Central memory CD8-positive, alpha-beta T cell (primary cell): ENCODE measurements at regions not wholly inside any gene's neighbourhood (a gene's known extent, or its start where the extent isn't known, plus 50 kb on each side); places are given as distances from the start of the nearest gene placed in this dataset.

Experiments
- ATAC-seq: fragments of 150-1000 bp; cut with Tn5 transposase; replicated peaks from 2 replicates; pipeline ENCODE4 v1.10.0; 2022; ENCODE audit warnings: mild to moderate bottlenecking, moderate FRiP score, moderate number of reproducible peaks; ENCODE audit not compliant: poor library complexity, severe bottlenecking; ENCODE audit errors: extremely low read depth
- DNase-seq, 2 donors: peaks; one replicate each; pipeline ENCODE4 v3.0.0; 2021; ENCODE audit warnings: low spot score in 2 of 2
- H3K27ac Mint-ChIP-seq: one replicate; pipeline ENCODE4 v1.8.0; 2022; ENCODE audit warnings: low read depth, mild to moderate bottlenecking, moderate library complexity, mixed read lengths
- H3K27me3 Mint-ChIP-seq: one replicate; pipeline ENCODE4 v1.8.0; 2022; ENCODE audit warnings: mixed read lengths
- H3K36me3 Mint-ChIP-seq: one replicate; pipeline ENCODE4 v1.8.0; 2022; ENCODE audit warnings: mild to moderate bottlenecking, moderate library complexity, mixed read lengths; ENCODE audit not compliant: insufficient read depth
- H3K4me1 Mint-ChIP-seq: one replicate; pipeline ENCODE4 v1.8.0; 2022; ENCODE audit warnings: mixed read lengths
- H3K4me3 Mint-ChIP-seq: one replicate; pipeline ENCODE4 v1.8.0; 2022; ENCODE audit warnings: mild to moderate bottlenecking, moderate library complexity, mixed read lengths
- H3K9me3 Mint-ChIP-seq: one replicate; pipeline ENCODE4 v1.8.0; 2022; ENCODE audit warnings: mixed read lengths

DNA sequence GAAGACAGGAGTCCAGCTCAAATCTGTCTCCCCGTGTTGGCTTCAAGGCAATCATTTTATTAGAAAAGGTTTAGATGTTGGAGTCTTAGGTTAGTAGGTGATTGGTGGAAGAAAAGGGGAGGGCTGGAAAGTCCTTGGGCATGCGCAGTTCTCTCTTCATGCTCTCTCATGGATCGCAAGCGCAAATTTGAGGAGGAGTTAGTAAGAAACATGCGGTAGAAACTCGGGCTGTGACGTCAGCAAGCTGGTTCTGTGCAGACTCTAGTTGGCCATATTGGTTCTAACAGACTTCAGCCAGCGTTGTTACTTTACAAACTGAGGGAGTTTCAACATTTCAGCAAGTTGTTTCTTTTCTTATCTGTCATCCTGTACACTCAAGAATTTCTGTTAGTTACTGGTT, 392.2 kb downstream of the CDK5RAP2 start:
- no peaks in the 10 kb centered on the region for H3K9me3 Mint-ChIP-seq
- ATAC-seq (no peak), DNase-seq (no peak)
- H3K36me3 Mint-ChIP-seq: no peaks in the 10 kb centered on the region
- H3K4me1 Mint-ChIP-seq: no peaks in the 10 kb centered on the region
- peaks cover 7% of the 10 kb centered on the region for H3K27me3 Mint-ChIP-seq
- H3K27ac Mint-ChIP-seq: no peak overlapping the region
- no peak overlapping the region for H3K4me3 Mint-ChIP-seq

DNA sequence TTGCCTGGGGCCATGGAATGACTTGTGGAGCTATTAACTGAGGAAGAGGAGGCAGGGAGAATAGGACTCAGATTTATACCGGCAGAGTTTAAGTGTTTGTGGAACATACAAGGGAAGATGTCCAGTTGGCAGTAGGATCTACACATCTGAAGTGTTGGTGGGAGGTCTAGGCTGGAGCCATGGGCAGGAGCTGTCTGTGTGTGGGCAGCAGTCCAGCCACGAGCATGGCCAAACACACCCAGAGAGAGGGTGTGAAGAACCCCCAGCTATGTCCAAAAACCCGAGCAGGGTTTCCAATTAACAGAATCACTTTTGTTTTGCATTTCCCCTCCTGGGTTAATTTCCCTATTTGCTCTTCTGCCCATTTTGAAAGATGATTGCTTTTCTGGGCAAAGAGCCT, 393.7 kb downstream of the CDK5RAP2 start:
- Mint-ChIP-seq H3K4me1 (no peaks in the 10 kb centered on the region), H3K9me3 (no peaks in the 10 kb centered on the region), H3K27me3 (peaks cover 7% of the 10 kb centered on the region), H3K27ac (no peak overlapping the region), H3K4me3 (no peak overlapping the region), H3K36me3 (no peaks in the 10 kb centered on the region)
- ATAC-seq (no peak), DNase-seq (no peak)

DNA sequence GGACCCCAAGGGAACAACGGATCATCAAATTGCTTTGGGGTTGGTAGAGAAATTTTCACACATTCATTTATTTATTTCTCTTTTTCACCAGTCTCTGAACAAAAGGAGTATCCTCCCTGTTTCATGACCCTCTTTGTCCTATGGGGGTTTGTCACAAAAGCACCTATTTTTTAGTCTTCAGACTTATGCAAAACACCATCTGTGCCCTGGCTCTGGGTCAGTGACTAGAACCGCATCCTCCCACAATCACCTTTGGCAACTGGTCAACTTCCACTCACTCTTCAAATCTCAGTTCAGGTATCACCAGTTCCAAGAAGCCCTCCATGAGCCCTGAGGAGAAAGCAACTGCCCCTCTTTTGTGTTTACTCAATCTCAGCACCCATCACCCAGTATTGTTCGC, 395.7 kb downstream of the CDK5RAP2 start:
- no peak overlapping the region for H3K27ac Mint-ChIP-seq
- DNase-seq (no peak), ATAC-seq (no peak)
- peaks cover 17% of the 10 kb centered on the region for H3K27me3 Mint-ChIP-seq
- H3K9me3 Mint-ChIP-seq: no peaks in the 10 kb centered on the region
- H3K36me3 Mint-ChIP-seq: no peaks in the 10 kb centered on the region
- no peaks in the 10 kb centered on the region for H3K4me1 Mint-ChIP-seq
- H3K4me3 Mint-ChIP-seq: no peak overlapping the region

DNA sequence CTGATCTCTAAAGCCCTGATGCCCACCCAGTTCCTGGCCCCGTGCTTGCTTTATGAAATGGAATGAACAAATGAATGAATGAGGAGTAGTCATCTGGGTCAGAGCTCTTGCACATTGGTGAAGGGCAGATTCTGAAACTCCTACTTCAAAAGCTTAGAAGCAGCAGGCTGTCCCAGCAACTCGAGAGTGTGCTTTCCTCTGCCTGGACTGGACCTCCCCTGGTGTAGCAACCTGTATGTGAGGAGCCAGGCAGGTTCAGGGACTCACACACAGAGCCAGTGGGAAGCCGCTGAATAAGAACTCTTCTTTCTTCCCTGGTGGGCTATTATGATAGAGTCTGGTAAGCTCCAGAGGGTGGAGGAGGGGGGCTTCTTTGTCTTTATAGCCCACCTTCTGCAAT, 396.4 kb downstream of the CDK5RAP2 start:
- DNase-seq: no peak
- H3K36me3 Mint-ChIP-seq: no peaks in the 10 kb centered on the region
- H3K9me3 Mint-ChIP-seq: no peaks in the 10 kb centered on the region
- H3K27me3 Mint-ChIP-seq: peaks cover 17% of the 10 kb centered on the region
- no peak for ATAC-seq
- H3K4me1 Mint-ChIP-seq: no peaks in the 10 kb centered on the region
- no peak overlapping the region for H3K4me3 Mint-ChIP-seq
- H3K27ac Mint-ChIP-seq: no peak overlapping the region

DNA sequence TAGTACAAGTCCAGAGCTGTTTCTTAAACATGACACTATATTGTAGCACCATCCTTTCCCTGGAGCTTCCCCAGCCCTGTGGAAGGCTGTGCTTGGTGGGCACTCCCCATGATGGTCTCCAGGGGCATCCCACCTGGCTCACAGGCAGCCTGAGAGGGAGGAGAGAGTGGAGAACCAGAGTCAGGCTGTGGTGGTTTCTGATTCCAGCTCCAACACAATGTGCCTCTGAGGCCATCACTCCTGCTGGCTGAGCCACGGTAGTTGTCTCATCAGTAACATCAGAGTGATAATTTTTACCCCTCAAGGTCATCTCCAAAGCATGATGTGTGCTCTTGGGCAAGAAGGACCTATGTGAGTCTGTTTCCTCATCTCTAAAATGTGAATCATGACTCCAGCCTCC, 398.0 kb downstream of the CDK5RAP2 start:
- ATAC-seq: no peak
- DNase-seq: no peak
- no peaks in the 10 kb centered on the region for H3K36me3 Mint-ChIP-seq
- peaks cover 2% of the 10 kb centered on the region for H3K9me3 Mint-ChIP-seq
- H3K4me1 Mint-ChIP-seq: no peaks in the 10 kb centered on the region
- peaks cover 17% of the 10 kb centered on the region for H3K27me3 Mint-ChIP-seq
- no peak overlapping the region for H3K27ac Mint-ChIP-seq
- no peak overlapping the region for H3K4me3 Mint-ChIP-seq

DNA sequence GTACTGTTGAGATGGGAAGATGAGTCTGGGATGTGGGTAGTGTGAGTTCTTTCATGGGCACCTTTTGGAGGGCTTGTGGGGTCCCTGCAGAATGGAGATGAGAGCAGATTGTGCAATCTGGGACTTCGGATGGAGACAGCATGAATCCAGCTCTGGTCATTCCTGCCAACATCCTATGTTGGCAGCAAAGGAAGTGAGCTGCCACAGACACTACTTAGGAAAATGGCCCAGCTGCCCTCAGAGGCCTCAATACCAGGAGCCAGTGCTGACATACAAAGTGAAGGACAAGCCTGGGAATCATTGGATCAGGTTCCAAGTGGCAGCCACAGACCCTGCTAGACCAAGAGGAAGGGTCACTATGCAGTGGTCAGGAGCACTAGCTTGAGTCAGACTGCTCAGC, 402.8 kb downstream of the CDK5RAP2 start:
- H3K4me1 Mint-ChIP-seq: no peaks in the 10 kb centered on the region
- peaks cover 3% of the 10 kb centered on the region for H3K36me3 Mint-ChIP-seq
- peaks cover 6% of the 10 kb centered on the region for H3K9me3 Mint-ChIP-seq
- no peak for ATAC-seq
- H3K27ac Mint-ChIP-seq: no peak overlapping the region
- H3K27me3 Mint-ChIP-seq: peaks cover 11% of the 10 kb centered on the region
- DNase-seq: no peak
- no peak overlapping the region for H3K4me3 Mint-ChIP-seq

DNA sequence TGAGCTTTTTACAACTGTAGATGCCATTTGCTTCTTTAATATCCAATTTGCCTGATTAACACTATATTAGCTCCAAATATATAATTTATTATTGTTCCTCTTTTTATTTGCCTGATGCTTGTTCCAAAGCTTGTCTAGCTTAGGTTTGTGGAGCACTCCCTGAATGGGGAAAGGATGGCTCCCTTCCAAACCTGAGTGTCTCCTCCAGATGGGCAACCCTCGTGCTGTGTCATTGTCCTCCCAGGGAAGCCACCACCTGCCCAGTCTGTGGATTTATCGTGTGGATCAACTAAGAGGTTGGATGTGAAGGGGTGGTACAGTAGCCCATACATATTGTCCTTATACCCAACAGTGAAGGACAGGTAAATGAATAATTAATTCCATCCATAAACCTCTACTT, 404.9 kb downstream of the CDK5RAP2 start:
- H3K27me3 Mint-ChIP-seq: peaks cover 25% of the 10 kb centered on the region

DNA sequence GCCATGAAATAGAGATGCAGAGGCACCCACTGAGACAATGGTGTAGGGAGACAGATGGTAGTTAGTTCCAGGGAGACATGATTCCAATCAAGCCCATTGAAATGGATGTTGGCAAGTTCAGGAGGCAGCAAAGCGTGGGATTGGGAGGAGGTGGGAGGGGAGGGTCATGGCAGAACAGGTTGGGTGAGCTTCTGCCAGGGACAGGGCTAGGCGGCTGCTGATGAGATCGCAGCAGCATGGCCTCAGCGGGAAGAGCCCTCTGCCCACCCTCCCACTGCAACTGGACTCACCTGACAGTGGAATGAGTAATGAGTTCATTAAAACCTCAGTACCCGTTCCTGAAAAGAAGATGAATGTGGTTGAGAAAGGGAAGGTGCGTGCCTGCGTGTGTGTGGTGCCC, 418.2 kb downstream of the CDK5RAP2 start:
- H3K9me3 Mint-ChIP-seq: peaks cover 6% of the 10 kb centered on the region
- ATAC-seq (no peak), DNase-seq (no peak)
- no peak overlapping the region for H3K4me3 Mint-ChIP-seq
- no peak overlapping the region for H3K27ac Mint-ChIP-seq
- H3K27me3 Mint-ChIP-seq: no peaks in the 10 kb centered on the region
- H3K36me3 Mint-ChIP-seq: no peaks in the 10 kb centered on the region
- H3K4me1 Mint-ChIP-seq: no peaks in the 10 kb centered on the region

More for the DNA sequence above, 404.9 kb downstream of the CDK5RAP2 start:
- Mint-ChIP-seq H3K4me1 (no peaks in the 10 kb centered on the region), H3K27ac (no peak overlapping the region), H3K9me3 (peaks cover 17% of the 10 kb centered on the region), H3K36me3 (peaks cover 3% of the 10 kb centered on the region), H3K4me3 (no peak overlapping the region)
- ATAC-seq (no peak), DNase-seq (no peak)

DNA sequence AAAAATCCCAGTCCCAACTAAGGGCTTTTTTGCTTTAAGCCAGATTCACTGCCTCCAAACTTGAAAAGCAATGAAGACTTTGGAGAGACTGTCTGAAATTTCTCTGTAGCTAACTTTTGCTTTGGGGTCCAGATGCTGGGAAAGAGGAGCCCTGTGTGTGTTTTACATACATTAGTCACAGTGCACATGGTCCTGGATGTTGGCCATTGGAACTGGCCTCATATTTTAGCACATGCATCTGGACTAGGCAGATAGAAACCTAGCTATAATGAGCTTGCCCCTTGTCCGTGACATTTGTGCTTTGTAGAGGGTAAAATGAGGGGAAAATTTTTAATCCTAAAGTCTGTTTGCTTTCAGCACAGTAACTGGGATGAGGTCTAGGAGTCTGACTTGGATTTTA, 421.7 kb downstream of the CDK5RAP2 start:
- H3K9me3 Mint-ChIP-seq: peaks cover 6% of the 10 kb centered on the region
- no peak overlapping the region for H3K4me3 Mint-ChIP-seq
- H3K4me1 Mint-ChIP-seq: no peaks in the 10 kb centered on the region
- no peak for DNase-seq
- no peak overlapping the region for H3K27ac Mint-ChIP-seq
- no peaks in the 10 kb centered on the region for H3K27me3 Mint-ChIP-seq
- ATAC-seq: no peak
- H3K36me3 Mint-ChIP-seq: no peaks in the 10 kb centered on the region

DNA sequence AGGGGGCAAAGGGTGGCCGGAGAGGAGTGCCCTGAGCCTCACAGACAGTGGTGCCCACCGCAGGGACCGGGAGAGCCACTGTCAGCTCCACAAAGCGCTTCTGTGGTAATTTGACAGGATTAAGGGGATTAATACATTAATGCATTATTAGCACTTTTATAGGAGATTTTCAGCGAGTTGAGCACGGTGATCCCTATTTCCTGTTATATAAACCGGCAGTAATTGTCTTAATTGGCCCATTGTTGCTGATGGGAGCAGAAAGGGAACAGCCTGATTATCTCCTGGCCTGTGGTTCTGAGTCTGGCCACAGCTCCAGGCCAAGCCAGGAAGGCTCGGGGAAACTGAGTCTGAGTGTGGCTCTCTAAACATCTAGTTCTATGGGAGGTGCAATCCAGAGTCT, 423.6 kb downstream of the CDK5RAP2 start:
- DNase-seq (no peak), ATAC-seq (no peak)
- Mint-ChIP-seq H3K27me3 (no peaks in the 10 kb centered on the region), H3K4me1 (no peaks in the 10 kb centered on the region), H3K36me3 (no peaks in the 10 kb centered on the region), H3K4me3 (no peak overlapping the region), H3K9me3 (peaks cover 3% of the 10 kb centered on the region), H3K27ac (no peak overlapping the region)

DNA sequence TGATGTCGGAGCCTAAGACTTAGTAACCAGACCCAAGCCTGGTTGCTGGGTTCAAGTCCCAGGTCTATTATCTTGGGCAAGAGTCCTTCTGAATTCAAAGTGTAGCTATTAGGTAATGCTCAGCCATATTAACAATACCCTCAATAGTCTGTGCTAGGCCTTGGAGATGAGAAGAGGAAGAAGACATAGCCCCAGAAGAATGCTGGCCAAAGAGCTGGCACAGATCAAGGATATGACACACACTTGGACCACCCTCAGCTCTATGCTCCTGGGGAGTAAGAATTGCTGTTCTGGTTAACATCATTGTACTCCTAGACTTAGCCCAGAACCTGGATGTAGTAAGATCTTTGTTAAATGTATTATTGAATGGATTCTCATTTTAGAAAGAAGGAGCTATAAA, 426.7 kb downstream of the CDK5RAP2 start:
- no peak for DNase-seq
- no peaks in the 10 kb centered on the region for H3K27me3 Mint-ChIP-seq
- ATAC-seq: no peak
- H3K36me3 Mint-ChIP-seq: no peaks in the 10 kb centered on the region
- no peak overlapping the region for H3K27ac Mint-ChIP-seq
- no peaks in the 10 kb centered on the region for H3K9me3 Mint-ChIP-seq
- H3K4me3 Mint-ChIP-seq: no peak overlapping the region
- H3K4me1 Mint-ChIP-seq: no peaks in the 10 kb centered on the region

DNA sequence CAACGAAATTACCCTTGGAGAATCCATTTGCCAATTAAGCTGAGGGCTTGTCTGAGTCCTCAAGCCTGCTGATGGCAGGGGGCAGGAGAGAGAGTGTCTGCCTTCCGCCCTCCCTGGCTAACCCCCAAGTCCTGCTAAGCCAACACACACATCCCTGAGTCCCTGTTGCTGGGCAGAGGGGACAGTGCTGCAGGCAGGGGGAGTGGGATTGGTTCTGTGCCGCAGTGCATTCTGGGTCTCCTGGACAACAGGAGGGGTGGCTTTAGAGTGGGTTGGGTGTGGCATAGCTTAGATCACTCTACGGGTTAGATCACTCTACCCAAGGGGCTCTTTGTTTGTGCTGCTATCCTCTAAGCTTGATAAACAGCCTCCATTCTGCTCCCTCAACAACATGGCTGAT, 427.7 kb downstream of the CDK5RAP2 start:
- H3K9me3 Mint-ChIP-seq: no peaks in the 10 kb centered on the region
- H3K36me3 Mint-ChIP-seq: no peaks in the 10 kb centered on the region
- H3K27me3 Mint-ChIP-seq: no peaks in the 10 kb centered on the region
- H3K4me3 Mint-ChIP-seq: no peak overlapping the region
- H3K27ac Mint-ChIP-seq: no peak overlapping the region
- no peaks in the 10 kb centered on the region for H3K4me1 Mint-ChIP-seq
- DNase-seq (no peak), ATAC-seq (no peak)

DNA sequence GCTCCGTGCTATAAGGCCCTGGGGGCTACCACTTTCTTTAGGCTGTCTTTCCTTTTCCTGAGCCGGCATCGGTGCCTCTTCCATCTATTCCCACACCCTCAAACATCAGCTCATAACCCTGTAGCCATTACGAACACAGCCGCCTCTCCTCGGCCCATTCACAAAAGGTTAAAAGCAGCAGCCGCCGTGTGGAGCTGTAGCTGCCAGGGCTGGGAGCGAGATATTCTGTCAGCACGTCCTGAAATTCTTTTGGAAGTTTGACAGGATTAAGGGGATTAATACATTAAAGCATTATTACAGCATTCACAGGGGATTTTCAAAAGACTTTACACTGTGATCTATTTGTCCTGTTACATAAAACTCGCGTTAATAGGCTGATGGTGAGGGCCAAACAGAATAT, 428.2 kb downstream of the CDK5RAP2 start:
- H3K27ac Mint-ChIP-seq: no peak overlapping the region
- H3K36me3 Mint-ChIP-seq: no peaks in the 10 kb centered on the region
- no peaks in the 10 kb centered on the region for H3K4me1 Mint-ChIP-seq
- DNase-seq (no peak), ATAC-seq (no peak)
- H3K27me3 Mint-ChIP-seq: no peaks in the 10 kb centered on the region
- no peak overlapping the region for H3K4me3 Mint-ChIP-seq
- no peaks in the 10 kb centered on the region for H3K9me3 Mint-ChIP-seq

DNA sequence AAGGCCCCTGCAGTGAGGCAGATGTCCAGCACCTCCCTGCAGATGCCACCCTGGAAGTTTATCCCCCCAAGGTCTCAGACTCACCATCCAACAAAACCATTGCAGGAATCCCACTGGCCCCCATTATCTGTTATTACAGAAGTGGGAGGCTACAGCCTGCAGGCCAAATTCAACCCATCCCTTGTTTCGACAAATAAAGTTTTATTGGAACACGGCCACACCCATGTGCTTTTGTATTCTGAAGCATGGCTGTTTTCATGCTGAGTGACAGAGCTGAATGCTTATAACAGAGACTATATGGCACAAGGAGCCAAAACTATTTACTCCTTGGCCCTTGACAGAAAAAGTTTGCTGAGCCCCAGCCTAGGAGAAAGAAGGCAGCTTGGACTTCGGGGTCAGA, 428.8 kb downstream of the CDK5RAP2 start:
- ATAC-seq (no peak), DNase-seq (no peak)
- Mint-ChIP-seq H3K27me3 (no peaks in the 10 kb centered on the region), H3K9me3 (no peaks in the 10 kb centered on the region), H3K4me1 (no peaks in the 10 kb centered on the region), H3K4me3 (no peak overlapping the region), H3K36me3 (no peaks in the 10 kb centered on the region), H3K27ac (no peak overlapping the region)
